ENCODE measurements at regions not wholly inside any gene's neighbourhood (a gene's known extent, or its start where the extent isn't known, plus 50 kb on each side); places are given as distances from the start of the nearest gene placed in this dataset.

GRCh38 chr15:47377465-47377864 is 339.8 kb upstream of the SEMA6D start:
- ChIA-PET CTCF (no interaction called here), POLR2A (no interaction called here)
- in situ Hi-C loops (cut with HindIII; ENCODE audit: low pct_unique_long_range_greater_than_20kb, low sequenced_read_pairs): no loop called here

GRCh38 chr15:47378527-47378926 is 338.8 kb upstream of the SEMA6D start:
- Histone ChIP-seq H3K4me3 (ENCODE audit: low read depth in 2 of 2, low read length in 2 of 2) (no peak overlapping the region), H3K27ac (ENCODE audit: low read length) (no peak overlapping the region), H3K27me3 (ENCODE audit: control insufficient read depth, insufficient read depth, low read length) (no peaks in the 10 kb centered on the region), H3K36me3 (ENCODE audit: control insufficient read depth, insufficient read depth, low read length) (no peaks in the 10 kb centered on the region), H3K4me1 (ENCODE audit: control insufficient read depth, insufficient read depth, low read length) (no peaks in the 10 kb centered on the region), H3K9me3 (ENCODE audit: control insufficient read depth, insufficient read depth, low read depth, low read length) (no peaks in the 10 kb centered on the region; the same call in 1 of the 2 replicates)
- ATAC-seq: no peak
- ChIA-PET POLR2A (no interaction called here), CTCF (no interaction called here)
- intact Hi-C loops (cut with micrococcal nuclease; ENCODE audit: unreplicated experiment): no loop called here
- TF ChIP-seq TCF7L2 (IDR thresholded peaks at IDR 0.05; ENCODE audit: low read depth, low read length) (no peak), SIN3A (IDR thresholded peaks at IDR 0.05; ENCODE audit: borderline replicate concordance, insufficient read depth, low read depth, low read length) (no peak), CTCF (IDR thresholded peaks at IDR 0.05) (no peak), POLR2AphosphoS5 (IDR thresholded peaks at IDR 0.05; ENCODE audit: low read depth, low read length) (no peak)
- TF ChIP-seq, protein P1, sequence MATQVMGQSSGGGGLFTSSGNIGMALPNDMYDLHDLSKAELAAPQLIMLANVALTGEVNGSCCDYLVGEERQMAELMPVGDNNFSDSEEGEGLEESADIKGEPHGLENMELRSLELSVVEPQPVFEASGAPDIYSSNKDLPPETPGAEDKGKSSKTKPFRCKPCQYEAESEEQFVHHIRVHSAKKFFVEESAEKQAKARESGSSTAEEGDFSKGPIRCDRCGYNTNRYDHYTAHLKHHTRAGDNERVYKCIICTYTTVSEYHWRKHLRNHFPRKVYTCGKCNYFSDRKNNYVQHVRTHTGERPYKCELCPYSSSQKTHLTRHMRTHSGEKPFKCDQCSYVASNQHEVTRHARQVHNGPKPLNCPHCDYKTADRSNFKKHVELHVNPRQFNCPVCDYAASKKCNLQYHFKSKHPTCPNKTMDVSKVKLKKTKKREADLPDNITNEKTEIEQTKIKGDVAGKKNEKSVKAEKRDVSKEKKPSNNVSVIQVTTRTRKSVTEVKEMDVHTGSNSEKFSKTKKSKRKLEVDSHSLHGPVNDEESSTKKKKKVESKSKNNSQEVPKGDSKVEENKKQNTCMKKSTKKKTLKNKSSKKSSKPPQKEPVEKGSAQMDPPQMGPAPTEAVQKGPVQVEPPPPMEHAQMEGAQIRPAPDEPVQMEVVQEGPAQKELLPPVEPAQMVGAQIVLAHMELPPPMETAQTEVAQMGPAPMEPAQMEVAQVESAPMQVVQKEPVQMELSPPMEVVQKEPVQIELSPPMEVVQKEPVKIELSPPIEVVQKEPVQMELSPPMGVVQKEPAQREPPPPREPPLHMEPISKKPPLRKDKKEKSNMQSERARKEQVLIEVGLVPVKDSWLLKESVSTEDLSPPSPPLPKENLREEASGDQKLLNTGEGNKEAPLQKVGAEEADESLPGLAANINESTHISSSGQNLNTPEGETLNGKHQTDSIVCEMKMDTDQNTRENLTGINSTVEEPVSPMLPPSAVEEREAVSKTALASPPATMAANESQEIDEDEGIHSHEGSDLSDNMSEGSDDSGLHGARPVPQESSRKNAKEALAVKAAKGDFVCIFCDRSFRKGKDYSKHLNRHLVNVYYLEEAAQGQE (IDR thresholded peaks at IDR 0.05; ENCODE audit: insufficient read depth in 1 of 2, low read depth in 2 of 2, low read length in 1 of 2): no peak
- BruUV-seq (replicated peaks): no TSS peak
- no peak for DNase-seq (ENCODE audit: low read depth, low spot score)
- in situ Hi-C loops (cut with HindIII; ENCODE audit: low pct_unique_long_range_greater_than_20kb, low sequenced_read_pairs): no loop called here

More at GRCh38 chr15:47377465-47377864, 339.8 kb upstream of the SEMA6D start:
- H3K4me3 ChIP-seq (ENCODE audit: low read depth in 2 of 2, low read length in 2 of 2): no peak overlapping the region
- TF ChIP-seq, protein P1 (IDR thresholded peaks at IDR 0.05; ENCODE audit: insufficient read depth in 1 of 2, low read depth in 2 of 2, low read length in 1 of 2): no peak
- TF ChIP-seq POLR2AphosphoS5 (IDR thresholded peaks at IDR 0.05; ENCODE audit: low read depth, low read length): no peak
- no peak for TF ChIP-seq TCF7L2 (IDR thresholded peaks at IDR 0.05; ENCODE audit: low read depth, low read length)
- TF ChIP-seq CTCF (IDR thresholded peaks at IDR 0.05): no peak
- no peak for TF ChIP-seq SIN3A (IDR thresholded peaks at IDR 0.05; ENCODE audit: borderline replicate concordance, insufficient read depth, low read depth, low read length)
- H3K27me3 ChIP-seq (ENCODE audit: control insufficient read depth, insufficient read depth, low read length): no peaks in the 10 kb centered on the region
- H3K36me3 ChIP-seq (ENCODE audit: control insufficient read depth, insufficient read depth, low read length): no peaks in the 10 kb centered on the region
- H3K27ac ChIP-seq (ENCODE audit: low read length): no peak overlapping the region
- DNase-seq (ENCODE audit: low read depth, low spot score): no peak
- no peaks in the 10 kb centered on the region for H3K4me1 ChIP-seq (ENCODE audit: control insufficient read depth, insufficient read depth, low read length)
- intact Hi-C loops (cut with micrococcal nuclease; ENCODE audit: unreplicated experiment): no loop called here
- no peaks in the 10 kb centered on the region; the same call in 1 of the 2 replicates for H3K9me3 ChIP-seq (ENCODE audit: control insufficient read depth, insufficient read depth, low read depth, low read length)
- no TSS peak for BruUV-seq (replicated peaks)
- no peak for ATAC-seq
